ENCODE measurements at regions not wholly inside any gene's neighbourhood (a gene's known extent, or its start where the extent isn't known, plus 50 kb on each side); places are given as distances from the start of the nearest gene placed in this dataset.
"Not testable (repeated sequence)": the region's sequence is repeated elsewhere in the genome, so short reads cannot be mapped to it uniquely, and the experiment has no call there.

DNA sequence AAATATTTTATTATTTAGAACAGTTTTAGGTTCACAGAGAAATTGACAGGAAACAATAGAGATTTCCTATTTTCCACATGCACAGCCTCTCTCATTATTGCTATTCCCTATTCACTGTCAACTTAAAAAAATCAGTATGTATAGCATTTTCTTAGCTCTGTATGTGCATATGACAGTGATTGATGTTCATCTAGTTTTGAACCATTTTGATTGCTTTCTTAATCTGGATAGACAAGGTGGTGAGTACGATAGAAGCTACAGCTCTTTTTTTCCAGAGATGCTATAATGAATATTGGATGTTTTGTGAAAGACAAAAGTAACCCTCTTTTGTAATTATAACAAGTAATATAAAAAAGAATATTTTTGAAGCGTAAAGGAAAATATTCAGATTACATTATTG lies 201.2 kb upstream of the ARRDC3 start:
- no peaks in the 10 kb centered on the region for H3K79me2 ChIP-seq (ENCODE audit: control insufficient read depth, insufficient read depth, low read length, poor library complexity)
- no peak overlapping the region for H3K23ac ChIP-seq (ENCODE audit: low read length)
- no peak for DNase-seq
- H2BK120ac ChIP-seq (ENCODE audit: insufficient read depth, low read length, poor library complexity): no peak overlapping the region
- no peak overlapping the region for H3K4me3 ChIP-seq (ENCODE audit: low read depth, low read length)
- H3K18ac ChIP-seq (ENCODE audit: low read length): no peak overlapping the region
- H2AFZ ChIP-seq (ENCODE audit: insufficient read depth, low read length, poor library complexity): no peak overlapping the region
- H3K79me1 ChIP-seq (ENCODE audit: low read length): no peaks in the 10 kb centered on the region
- H3K36me3 ChIP-seq (ENCODE audit: control insufficient read depth in 1 of 2, insufficient read depth in 2 of 2, low read length in 2 of 2): no peaks in the 10 kb centered on the region
- H2BK12ac ChIP-seq (ENCODE audit: low read length): no peak overlapping the region
- no peaks in the 10 kb centered on the region for H3K27me3 ChIP-seq (ENCODE audit: insufficient read depth, low read length)
- no peak overlapping the region for H4K8ac ChIP-seq (ENCODE audit: low read depth, low read length)
- no peak overlapping the region for H4K12ac ChIP-seq (ENCODE audit: low read depth, low read length)
- H3K4me2 ChIP-seq (ENCODE audit: low read length): no peak overlapping the region
- H3K27ac ChIP-seq (ENCODE audit: low read depth, low read length): no peak overlapping the region
- WGBS (ENCODE audit: extremely low coverage, insufficient coverage, insufficient read length): no CpG with 5 or more reads among the region's 2 CpGs
- H3K4ac ChIP-seq (ENCODE audit: low read depth, low read length): no peak overlapping the region
- no peaks in the 10 kb centered on the region for H3K9me3 ChIP-seq (ENCODE audit: insufficient read depth, low read depth, low read length)
- no peak overlapping the region for H2AK5ac ChIP-seq (ENCODE audit: low read length)
- H3K9ac ChIP-seq (ENCODE audit: low read length): no peak overlapping the region
- H2BK5ac ChIP-seq (ENCODE audit: low read depth, low read length, poor library complexity): no peak overlapping the region
- H4K91ac ChIP-seq (ENCODE audit: low read depth, low read length): no peak overlapping the region
- no peaks in the 10 kb centered on the region for H3K4me1 ChIP-seq (ENCODE audit: control insufficient read depth in 1 of 2, insufficient read depth in 2 of 2, low read length in 2 of 2)
- H3K14ac ChIP-seq (ENCODE audit: low read length): no peak overlapping the region

DNA sequence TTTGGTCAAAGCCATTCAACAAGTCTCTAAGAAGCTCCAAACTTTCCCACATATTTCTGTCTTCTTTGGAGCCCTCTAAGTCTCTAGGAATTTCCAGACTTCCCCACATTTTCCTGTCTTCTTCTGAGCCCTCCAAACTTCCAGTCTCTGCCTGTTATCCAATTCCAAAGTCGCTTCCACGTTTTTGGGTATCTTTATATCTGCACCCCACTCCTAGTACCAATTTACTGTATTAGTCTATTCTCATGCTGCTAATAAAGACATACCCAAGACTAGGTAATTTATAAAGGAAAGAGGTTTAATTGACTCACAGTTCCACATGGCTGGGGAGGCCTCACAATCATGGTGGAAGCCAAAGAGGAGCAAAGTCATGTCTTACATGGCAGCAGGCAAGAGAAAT lies 182.9 kb upstream of the ARRDC3 start:
- not testable (repeated sequence) for H3K79me1 ChIP-seq (ENCODE audit: low read length)

DNA sequence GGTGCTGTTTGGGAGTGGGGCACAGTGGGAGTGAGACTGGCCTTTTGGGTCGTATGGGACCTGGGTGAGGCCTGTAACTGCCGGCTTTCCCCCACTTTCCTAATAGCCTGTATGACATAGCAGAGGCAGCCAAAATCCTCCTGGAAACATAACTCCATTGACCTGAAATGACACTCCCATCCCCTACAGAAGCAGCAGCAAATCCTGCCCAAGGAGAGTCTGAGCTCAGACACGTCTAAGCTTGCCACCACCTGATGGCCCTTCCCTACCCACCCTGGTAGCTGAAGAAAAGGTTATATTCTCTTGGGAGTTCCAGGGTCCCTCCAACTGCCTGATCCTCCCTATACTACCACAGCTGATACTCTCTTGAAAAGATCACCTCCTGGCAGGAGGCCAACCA lies 179.8 kb upstream of the ARRDC3 start:
- Histone ChIP-seq H2BK12ac (ENCODE audit: low read length) (no peak overlapping the region), H3K18ac (ENCODE audit: low read length) (no peak overlapping the region), H3K9ac (ENCODE audit: low read length) (no peak overlapping the region), H3K79me1 (ENCODE audit: low read length) (no peaks in the 10 kb centered on the region), H2AFZ (ENCODE audit: insufficient read depth, low read length, poor library complexity) (no peak overlapping the region), H3K14ac (ENCODE audit: low read length) (no peak overlapping the region), H4K12ac (ENCODE audit: low read depth, low read length) (no peak overlapping the region), H3K27ac (ENCODE audit: low read depth, low read length) (no peak overlapping the region), H3K4me1 (ENCODE audit: control insufficient read depth in 1 of 2, insufficient read depth in 2 of 2, low read length in 2 of 2) (no peaks in the 10 kb centered on the region), H3K4ac (ENCODE audit: low read depth, low read length) (no peak overlapping the region), H3K36me3 (ENCODE audit: control insufficient read depth in 1 of 2, insufficient read depth in 2 of 2, low read length in 2 of 2) (no peaks in the 10 kb centered on the region), H2AK5ac (ENCODE audit: low read length) (no peak overlapping the region), H3K27me3 (ENCODE audit: insufficient read depth, low read length) (no peaks in the 10 kb centered on the region), H4K8ac (ENCODE audit: low read depth, low read length) (no peak overlapping the region), H3K23ac (ENCODE audit: low read length) (no peak overlapping the region), H3K4me3 (ENCODE audit: low read depth, low read length) (no peak overlapping the region), H2BK120ac (ENCODE audit: insufficient read depth, low read length, poor library complexity) (no peak overlapping the region), H3K79me2 (ENCODE audit: control insufficient read depth, insufficient read depth, low read length, poor library complexity) (no peaks in the 10 kb centered on the region), H3K9me3 (ENCODE audit: insufficient read depth, low read depth, low read length) (peaks cover 6% of the 10 kb centered on the region), H2BK5ac (ENCODE audit: low read depth, low read length, poor library complexity) (no peak overlapping the region), H4K91ac (ENCODE audit: low read depth, low read length) (no peak overlapping the region), H3K4me2 (ENCODE audit: low read length) (no peak overlapping the region)
- DNase-seq: no peak
- no CpG with 5 or more reads among the region's 3 CpGs for WGBS (ENCODE audit: extremely low coverage, insufficient coverage, insufficient read length)

More for the DNA sequence above, 182.9 kb upstream of the ARRDC3 start:
- not testable (repeated sequence) for H4K12ac ChIP-seq (ENCODE audit: low read depth, low read length); H4K91ac ChIP-seq (ENCODE audit: low read depth, low read length); H3K4me1 ChIP-seq (ENCODE audit: control insufficient read depth in 1 of 2, insufficient read depth in 2 of 2, low read length in 2 of 2); H3K4me3 ChIP-seq (ENCODE audit: low read depth, low read length); DNase-seq; H3K9ac ChIP-seq (ENCODE audit: low read length); H3K79me2 ChIP-seq (ENCODE audit: control insufficient read depth, insufficient read depth, low read length, poor library complexity); H2AK5ac ChIP-seq (ENCODE audit: low read length); H3K36me3 ChIP-seq (ENCODE audit: control insufficient read depth in 1 of 2, insufficient read depth in 2 of 2, low read length in 2 of 2); H2BK5ac ChIP-seq (ENCODE audit: low read depth, low read length, poor library complexity); H3K4me2 ChIP-seq (ENCODE audit: low read length); H3K27me3 ChIP-seq (ENCODE audit: insufficient read depth, low read length); H3K9me3 ChIP-seq (ENCODE audit: insufficient read depth, low read depth, low read length); H3K23ac ChIP-seq (ENCODE audit: low read length); H2AFZ ChIP-seq (ENCODE audit: insufficient read depth, low read length, poor library complexity); H3K18ac ChIP-seq (ENCODE audit: low read length); H3K4ac ChIP-seq (ENCODE audit: low read depth, low read length); H2BK120ac ChIP-seq (ENCODE audit: insufficient read depth, low read length, poor library complexity); H4K8ac ChIP-seq (ENCODE audit: low read depth, low read length); H3K14ac ChIP-seq (ENCODE audit: low read length); H2BK12ac ChIP-seq (ENCODE audit: low read length); H3K27ac ChIP-seq (ENCODE audit: low read depth, low read length)
- no CpG with 5 or more reads among the region's 2 CpGs for WGBS (ENCODE audit: extremely low coverage, insufficient coverage, insufficient read length)

DNA sequence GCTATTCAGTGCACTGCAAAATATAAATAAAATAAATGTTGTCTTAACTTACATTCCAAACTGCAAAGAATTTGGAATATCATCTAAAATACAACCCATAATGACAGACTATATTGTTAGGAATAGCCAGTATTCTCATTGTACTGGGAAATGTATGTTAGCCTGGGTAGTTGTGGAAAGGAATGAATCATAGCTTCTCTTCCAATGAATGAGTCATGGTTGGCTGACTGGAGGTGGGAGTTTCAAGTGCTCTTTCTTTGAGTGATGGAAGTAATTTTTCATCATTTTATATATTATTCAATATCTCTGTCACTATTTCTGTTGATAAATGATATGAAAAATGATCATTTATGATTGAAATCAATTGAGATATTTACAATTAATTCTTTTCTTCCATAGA lies 158.6 kb upstream of the ARRDC3 start:
- no peak overlapping the region for H2BK12ac ChIP-seq (ENCODE audit: low read length)
- no peak overlapping the region for H3K4ac ChIP-seq (ENCODE audit: low read depth, low read length)
- H2BK120ac ChIP-seq (ENCODE audit: insufficient read depth, low read length, poor library complexity): no peak overlapping the region
- H3K18ac ChIP-seq (ENCODE audit: low read length): no peak overlapping the region
- no peak overlapping the region for H4K91ac ChIP-seq (ENCODE audit: low read depth, low read length)
- no peak overlapping the region for H3K14ac ChIP-seq (ENCODE audit: low read length)
- H4K8ac ChIP-seq (ENCODE audit: low read depth, low read length): no peak overlapping the region
- H3K4me2 ChIP-seq (ENCODE audit: low read length): no peak overlapping the region
- H3K27ac ChIP-seq (ENCODE audit: low read depth, low read length): no peak overlapping the region
- no peak overlapping the region for H2AFZ ChIP-seq (ENCODE audit: insufficient read depth, low read length, poor library complexity)
- H4K12ac ChIP-seq (ENCODE audit: low read depth, low read length): no peak overlapping the region
- no peaks in the 10 kb centered on the region for H3K27me3 ChIP-seq (ENCODE audit: insufficient read depth, low read length)
- peak in 1 of 2 donors; percentile 9 for DNase-seq
- no peak overlapping the region for H3K9ac ChIP-seq (ENCODE audit: low read length)
- H3K79me2 ChIP-seq (ENCODE audit: control insufficient read depth, insufficient read depth, low read length, poor library complexity): no peaks in the 10 kb centered on the region
- H3K4me3 ChIP-seq (ENCODE audit: low read depth, low read length): no peak overlapping the region
- no peaks in the 10 kb centered on the region for H3K9me3 ChIP-seq (ENCODE audit: insufficient read depth, low read depth, low read length)
- no peaks in the 10 kb centered on the region for H3K79me1 ChIP-seq (ENCODE audit: low read length)
- H2AK5ac ChIP-seq (ENCODE audit: low read length): no peak overlapping the region
- H3K36me3 ChIP-seq (ENCODE audit: control insufficient read depth in 1 of 2, insufficient read depth in 2 of 2, low read length in 2 of 2): no peaks in the 10 kb centered on the region
- no peaks in the 10 kb centered on the region for H3K4me1 ChIP-seq (ENCODE audit: control insufficient read depth in 1 of 2, insufficient read depth in 2 of 2, low read length in 2 of 2)
- no peak overlapping the region for H3K23ac ChIP-seq (ENCODE audit: low read length)
- H2BK5ac ChIP-seq (ENCODE audit: low read depth, low read length, poor library complexity): no peak overlapping the region

DNA sequence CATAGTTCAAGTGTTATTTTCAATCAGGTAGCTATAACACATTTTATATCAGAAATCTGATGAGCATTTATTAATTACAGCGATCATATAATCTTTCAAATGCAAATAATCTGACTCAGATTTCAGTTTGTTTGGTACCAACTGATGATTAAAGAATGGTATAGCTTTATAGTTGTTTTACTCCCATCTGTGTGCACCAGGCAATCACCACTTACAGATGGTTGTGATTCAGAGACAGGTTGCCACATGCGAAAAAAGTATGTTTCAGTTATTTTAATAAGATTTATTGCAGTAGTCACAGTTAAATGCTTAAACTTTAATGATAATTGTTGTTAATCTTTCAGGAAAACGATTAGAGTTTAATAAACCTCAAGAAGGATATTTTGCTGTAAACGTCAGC lies 155.1 kb upstream of the ARRDC3 start:
- H2BK12ac ChIP-seq (ENCODE audit: low read length): no peak overlapping the region
- H2BK5ac ChIP-seq (ENCODE audit: low read depth, low read length, poor library complexity): no peak overlapping the region
- H2AFZ ChIP-seq (ENCODE audit: insufficient read depth, low read length, poor library complexity): no peak overlapping the region
- no peak overlapping the region for H4K91ac ChIP-seq (ENCODE audit: low read depth, low read length)
- H3K4me1 ChIP-seq (ENCODE audit: control insufficient read depth in 1 of 2, insufficient read depth in 2 of 2, low read length in 2 of 2): no peaks in the 10 kb centered on the region
- no peaks in the 10 kb centered on the region for H3K36me3 ChIP-seq (ENCODE audit: control insufficient read depth in 1 of 2, insufficient read depth in 2 of 2, low read length in 2 of 2)
- no peak overlapping the region for H4K8ac ChIP-seq (ENCODE audit: low read depth, low read length)
- H3K14ac ChIP-seq (ENCODE audit: low read length): no peak overlapping the region
- DNase-seq: no peak
- H2AK5ac ChIP-seq (ENCODE audit: low read length): no peak overlapping the region
- no peak overlapping the region for H2BK120ac ChIP-seq (ENCODE audit: insufficient read depth, low read length, poor library complexity)
- no peak overlapping the region for H4K12ac ChIP-seq (ENCODE audit: low read depth, low read length)
- H3K18ac ChIP-seq (ENCODE audit: low read length): no peak overlapping the region
- H3K4me3 ChIP-seq (ENCODE audit: low read depth, low read length): no peak overlapping the region
- no peaks in the 10 kb centered on the region for H3K27me3 ChIP-seq (ENCODE audit: insufficient read depth, low read length)
- no peak overlapping the region for H3K27ac ChIP-seq (ENCODE audit: low read depth, low read length)
- H3K9me3 ChIP-seq (ENCODE audit: insufficient read depth, low read depth, low read length): no peaks in the 10 kb centered on the region
- no CpG with 5 or more reads among the region's 4 CpGs for WGBS (ENCODE audit: extremely low coverage, insufficient coverage, insufficient read length)
- no peaks in the 10 kb centered on the region for H3K79me2 ChIP-seq (ENCODE audit: control insufficient read depth, insufficient read depth, low read length, poor library complexity)
- no peak overlapping the region for H3K4me2 ChIP-seq (ENCODE audit: low read length)
- no peak overlapping the region for H3K9ac ChIP-seq (ENCODE audit: low read length)
- H3K79me1 ChIP-seq (ENCODE audit: low read length): no peaks in the 10 kb centered on the region
- H3K4ac ChIP-seq (ENCODE audit: low read depth, low read length): no peak overlapping the region
- H3K23ac ChIP-seq (ENCODE audit: low read length): no peak overlapping the region
